ENCODE measurements at regions not wholly inside any gene's neighbourhood (a gene's known extent, or its start where the extent isn't known, plus 50 kb on each side); places are given as distances from the start of the nearest gene placed in this dataset.
"Not testable (repeated sequence)": the region's sequence is repeated elsewhere in the genome, so short reads cannot be mapped to it uniquely, and the experiment has no call there.

- DNase-seq (ENCODE audit: low spot score): no peak
Measured at GRCh38 chr4:154164931-154165839, 326.4 kb downstream of the DCHS2 start.

- DNase-seq (ENCODE audit: low spot score): no peak
Measured at GRCh38 chr4:154160519-154161301, 330.9 kb downstream of the DCHS2 start.

GRCh38 chr4:154158361-154159155 is 333.0 kb downstream of the DCHS2 start:
- no peak for DNase-seq (ENCODE audit: low spot score)

GRCh38 chr4:154152546-154152945 is 339.1 kb downstream of the DCHS2 start:
- no peak for DNase-seq (ENCODE audit: low spot score)

- not testable (repeated sequence) for DNase-seq (ENCODE audit: low spot score)
Measured at GRCh38 chr4:154149236-154149635, 342.4 kb downstream of the DCHS2 start.

GRCh38 chr4:154143720-154144119 is 347.9 kb downstream of the DCHS2 start:
- DNase-seq (ENCODE audit: low spot score): no peak

- no peak for DNase-seq (ENCODE audit: low spot score)
Measured at GRCh38 chr4:154142664-154143063, 348.9 kb downstream of the DCHS2 start.

- DNase-seq (ENCODE audit: low spot score): no peak
Measured at GRCh38 chr4:154140869-154141268, 350.7 kb downstream of the DCHS2 start.

- no peak for DNase-seq (ENCODE audit: low spot score)
Measured at GRCh38 chr4:154137320-154137905, 348.5 kb upstream of the SFRP2 start.

GRCh38 chr4:154135576-154135975 is 346.7 kb upstream of the SFRP2 start:
- DNase-seq (ENCODE audit: low spot score): no peak

GRCh38 chr4:154132406-154132805 is 343.5 kb upstream of the SFRP2 start:
- no peak for DNase-seq (ENCODE audit: low spot score)

GRCh38 chr4:154126276-154126675 is 337.4 kb upstream of the SFRP2 start:
- DNase-seq (ENCODE audit: low spot score): no peak

GRCh38 chr4:154125340-154125739 is 336.5 kb upstream of the SFRP2 start:
- no peak for DNase-seq (ENCODE audit: low spot score)

GRCh38 chr4:154124539-154125255 is 335.8 kb upstream of the SFRP2 start:
- DNase-seq (ENCODE audit: low spot score): no peak

GRCh38 chr4:154123897-154124296 is 335.0 kb upstream of the SFRP2 start:
- no peak for DNase-seq (ENCODE audit: low spot score)

GRCh38 chr4:154120690-154121345 is 331.9 kb upstream of the SFRP2 start:
- no peak for DNase-seq (ENCODE audit: low spot score)

GRCh38 chr4:154120006-154120676 is 331.3 kb upstream of the SFRP2 start:
- DNase-seq (ENCODE audit: low spot score): no peak

- no peak for DNase-seq (ENCODE audit: low spot score)
Measured at GRCh38 chr4:154119317-154119716, 330.4 kb upstream of the SFRP2 start.

- DNase-seq (ENCODE audit: low spot score): not testable (repeated sequence)
Measured at GRCh38 chr4:154117726-154118125, 328.8 kb upstream of the SFRP2 start.

- no peak for DNase-seq (ENCODE audit: low spot score)
Measured at GRCh38 chr4:154107337-154107736, 318.5 kb upstream of the SFRP2 start.
